CD4-positive, alpha-beta T cell treated with Interleukin-15 for 4 hours (primary cell): ENCODE measurements at regions not wholly inside any gene's neighbourhood (a gene's known extent, or its start where the extent isn't known, plus 50 kb on each side); places are given as distances from the start of the nearest gene placed in this dataset.

Source experiments
- DNase-seq: peaks from one replicate; pipeline ENCODE4 v3.0.0-alpha.2; 2020; ENCODE audit warnings: low spot score

- DNase-seq: no peak
Measured at GRCh38 chr9:108239696-108240321, 616.0 kb downstream of the ACTL7B start.

- no peak for DNase-seq
Measured at GRCh38 chr9:108235609-108236008, 620.2 kb downstream of the ACTL7B start.

GRCh38 chr9:108234811-108235210 lies 621.0 kb downstream of the ACTL7B start:
- DNase-seq: no peak

- DNase-seq: no peak
Measured at GRCh38 chr9:108225149-108225800, 630.5 kb downstream of the ACTL7B start.

- no peak for DNase-seq
Measured at GRCh38 chr9:108224716-108225115, 631.1 kb downstream of the ACTL7B start.

GRCh38 chr9:108219664-108220063 lies 636.1 kb downstream of the ACTL7B start:
- no peak for DNase-seq

- DNase-seq: no peak
Measured at GRCh38 chr9:108217431-108218349, 638.1 kb downstream of the ACTL7B start.

- DNase-seq: no peak
Measured at GRCh38 chr9:108213511-108213910, 642.3 kb downstream of the ACTL7B start.

- DNase-seq: no peak
Measured at GRCh38 chr9:108212184-108212583, 643.6 kb downstream of the ACTL7B start.

GRCh38 chr9:108211411-108211955 lies 644.3 kb downstream of the ACTL7B start:
- no peak for DNase-seq

GRCh38 chr9:108209132-108209685 lies 646.6 kb downstream of the ACTL7B start:
- no peak for DNase-seq

GRCh38 chr9:108207561-108208165 lies 648.1 kb downstream of the ACTL7B start:
- DNase-seq: no peak

GRCh38 chr9:108205276-108205675 lies 650.5 kb downstream of the ACTL7B start:
- DNase-seq: no peak

- DNase-seq: no peak
Measured at GRCh38 chr9:108197899-108198298, 657.9 kb downstream of the ACTL7B start.

GRCh38 chr9:108197008-108197365 lies 658.8 kb downstream of the ACTL7B start:
- no peak for DNase-seq

- DNase-seq: no peak
Measured at GRCh38 chr9:108196332-108197007, 659.3 kb downstream of the ACTL7B start.

GRCh38 chr9:108194154-108194553 lies 661.6 kb downstream of the ACTL7B start:
- no peak for DNase-seq

GRCh38 chr9:108193026-108193710 lies 662.6 kb downstream of the ACTL7B start:
- no peak for DNase-seq

GRCh38 chr9:108191065-108191464 lies 664.7 kb downstream of the ACTL7B start:
- DNase-seq: no peak

- DNase-seq: no peak
Measured at GRCh38 chr9:108188976-108189375, 666.8 kb downstream of the ACTL7B start.

- no peak for DNase-seq
Measured at GRCh38 chr9:108188482-108188881, 667.3 kb downstream of the ACTL7B start.
